Naive B cell (primary cell): ENCODE measurements at regions not wholly inside any gene's neighbourhood (a gene's known extent, or its start where the extent isn't known, plus 50 kb on each side); places are given as distances from the start of the nearest gene placed in this dataset.

Experiments
- ATAC-seq, 2 donors: fragments of 150-1000 bp; cut with Tn5 transposase; 2 replicates each; pipeline ENCODE4 v1.10.0; 2021; ENCODE audit warnings: low read depth in 2 of 2, mild to moderate bottlenecking in 2 of 2, moderate library complexity in 2 of 2
- DNase-seq: peaks from one replicate; pipeline ENCODE4 v3.0.0; 2022
- H3K27ac Mint-ChIP-seq, 6 donors: one replicate each; pipeline ENCODE4 v1.8.0; 2020 to 2022; ENCODE audit warnings: mild to moderate bottlenecking in 6 of 6, mixed read lengths in 6 of 6, moderate library complexity in 5 of 6, inconsistent platforms in 2 of 6
- H3K27me3 Mint-ChIP-seq, 3 donors: one replicate each; pipeline ENCODE4 v1.8.0; 2021 to 2022; ENCODE audit warnings: mixed read lengths in 3 of 3, mild to moderate bottlenecking in 1 of 3
- H3K36me3 Mint-ChIP-seq, 2 donors: one replicate each; pipeline ENCODE4 v1.8.0; 2020 to 2022; ENCODE audit warnings: mixed read lengths in 2 of 2, inconsistent platforms in 1 of 2, mild to moderate bottlenecking in 1 of 2
- H3K4me1 Mint-ChIP-seq, 3 donors: one replicate each; pipeline ENCODE4 v1.8.0; 2020 to 2022; ENCODE audit warnings: mixed read lengths in 3 of 3, inconsistent platforms in 1 of 3, mild to moderate bottlenecking in 1 of 3, moderate library complexity in 1 of 3
- H3K4me3 Mint-ChIP-seq, 8 donors: one replicate each; pipeline ENCODE4 v1.8.0; 2020 to 2022; ENCODE audit warnings: mild to moderate bottlenecking in 8 of 8, mixed read lengths in 8 of 8, moderate library complexity in 8 of 8, inconsistent platforms in 2 of 8
- H3K9me3 Mint-ChIP-seq, 7 donors: one replicate each; pipeline ENCODE4 v1.8.0; 2020 to 2022; ENCODE audit warnings: mixed read lengths in 7 of 7, mild to moderate bottlenecking in 5 of 7, inconsistent platforms in 2 of 7, moderate library complexity in 1 of 7

DNA sequence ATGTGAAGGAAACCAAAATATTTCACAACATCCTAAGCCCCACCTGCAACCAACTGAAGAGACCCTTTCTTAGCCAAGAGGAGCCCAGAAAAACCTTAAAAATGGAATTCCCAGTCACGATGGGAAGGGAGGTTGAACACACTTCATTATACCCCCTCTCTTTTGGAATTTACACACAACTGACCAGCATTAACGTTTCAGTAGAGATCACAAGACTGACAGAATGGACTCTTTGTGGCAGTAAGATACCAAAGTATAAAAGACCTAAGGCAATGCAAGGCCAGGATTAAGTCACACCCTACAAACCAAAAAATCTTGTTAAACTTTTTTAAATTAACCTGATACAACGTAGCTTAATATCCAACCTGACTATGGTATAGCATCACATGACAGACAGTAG, 190.9 kb downstream of the OTOR start:
- no peaks in the 10 kb centered on the region for H3K4me1 Mint-ChIP-seq

DNA sequence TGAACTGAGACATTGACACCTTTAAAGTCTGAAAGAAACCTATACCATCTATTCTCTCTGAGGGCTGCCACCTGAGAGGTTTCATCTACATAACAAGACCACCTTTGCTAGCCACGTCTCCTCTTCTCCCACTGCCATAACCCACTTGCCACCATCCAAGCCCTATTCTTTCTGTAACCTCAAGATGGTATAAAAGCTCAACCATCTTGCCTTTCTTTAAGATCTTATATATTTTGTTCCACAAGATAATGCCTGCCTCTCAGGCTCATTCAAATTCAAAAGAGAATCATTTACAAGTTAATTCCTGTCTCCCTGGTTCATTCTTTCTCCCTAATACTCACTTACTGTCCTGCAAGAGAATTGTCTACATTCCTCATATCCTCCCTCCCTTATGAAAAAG, 192.5 kb downstream of the OTOR start:
- peaks cover 0 to 5% (median 3%) of the 10 kb centered on the region in 3 donors for H3K27me3 Mint-ChIP-seq
- H3K4me3 Mint-ChIP-seq: no peak overlapping the region
- H3K36me3 Mint-ChIP-seq: no peaks in the 10 kb centered on the region
- DNase-seq (no peak), ATAC-seq (no peak)
- no peak overlapping the region for H3K27ac Mint-ChIP-seq
- H3K9me3 Mint-ChIP-seq: peaks cover 0 to 9% (median 5%) of the 10 kb centered on the region in 7 donors
- H3K4me1 Mint-ChIP-seq: no peaks in the 10 kb centered on the region

More for the DNA sequence above, 190.9 kb downstream of the OTOR start:
- H3K27me3 Mint-ChIP-seq: no peaks in the 10 kb centered on the region
- peaks cover 0 to 10% (median 5%) of the 10 kb centered on the region in 7 donors for H3K9me3 Mint-ChIP-seq
- H3K36me3 Mint-ChIP-seq: no peaks in the 10 kb centered on the region
- DNase-seq (no peak), ATAC-seq (no peak)
- H3K4me3 Mint-ChIP-seq: no peak overlapping the region
- H3K27ac Mint-ChIP-seq: no peak overlapping the region

DNA sequence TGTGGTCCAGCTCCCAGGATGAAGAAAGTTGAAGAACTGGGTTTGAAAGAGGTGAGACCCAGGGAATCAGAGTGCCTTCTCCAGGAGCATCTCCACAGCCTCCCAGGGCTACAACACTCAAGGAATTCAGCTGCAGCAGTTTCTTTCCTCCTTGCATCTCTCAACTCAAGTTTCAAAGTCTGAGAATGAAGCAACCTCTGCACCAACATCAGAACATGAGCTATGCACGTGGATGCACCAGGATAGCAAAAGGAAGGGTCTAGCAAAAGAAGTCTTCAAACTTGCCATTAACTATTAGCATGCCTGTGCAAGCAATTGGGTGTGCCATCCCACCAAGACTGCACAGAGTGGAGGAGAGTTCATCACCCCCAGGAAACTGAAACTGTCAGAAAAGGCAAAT, 193.9 kb downstream of the OTOR start:
- no peak overlapping the region for H3K4me3 Mint-ChIP-seq
- H3K27me3 Mint-ChIP-seq: peaks cover 0 to 5% (median 3%) of the 10 kb centered on the region in 3 donors
- no peak overlapping the region for H3K27ac Mint-ChIP-seq
- H3K4me1 Mint-ChIP-seq: no peaks in the 10 kb centered on the region
- H3K36me3 Mint-ChIP-seq: no peaks in the 10 kb centered on the region
- ATAC-seq (no peak), DNase-seq (no peak)
- H3K9me3 Mint-ChIP-seq: peaks cover 0 to 8% (median 4%) of the 10 kb centered on the region in 7 donors

DNA sequence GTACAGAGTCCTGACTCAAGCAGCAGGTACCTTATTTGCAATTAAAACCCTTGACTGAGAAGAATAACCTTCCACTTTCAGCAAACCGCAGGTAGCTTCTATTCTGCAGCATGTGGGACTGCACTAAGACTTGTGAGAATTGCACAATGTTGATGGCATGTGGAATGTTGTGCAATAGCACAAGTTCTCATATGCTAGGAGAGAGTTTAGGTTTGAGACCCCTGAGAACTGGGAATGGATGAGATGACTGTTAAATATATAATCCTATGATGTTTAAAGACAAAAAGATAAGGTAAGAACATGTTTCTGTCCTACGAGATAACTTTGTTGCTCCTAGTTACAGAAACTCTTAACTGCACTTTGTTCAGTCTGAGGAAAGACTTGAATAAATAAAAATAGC, 194.6 kb downstream of the OTOR start:
- H3K27me3 Mint-ChIP-seq: peaks cover 0 to 5% (median 3%) of the 10 kb centered on the region in 3 donors

GRCh38 chr20:16944745-16945144, 196.6 kb downstream of the OTOR start:
- ATAC-seq (no peak), DNase-seq (no peak)
- Mint-ChIP-seq H3K27ac (peak overlapping the region in 1 of 6 donors; percentile 61), H3K9me3 (peaks cover 2 to 12% (median 9%) of the 10 kb centered on the region in 7 donors), H3K27me3 (peaks cover 0 to 5% (median 3%) of the 10 kb centered on the region in 3 donors), H3K4me3 (no peak overlapping the region), H3K36me3 (no peaks in the 10 kb centered on the region), H3K4me1 (no peaks in the 10 kb centered on the region)

More for the DNA sequence above, 194.6 kb downstream of the OTOR start:
- no peak overlapping the region for H3K27ac Mint-ChIP-seq
- no peaks in the 10 kb centered on the region for H3K4me1 Mint-ChIP-seq
- peak overlapping the region in 1 of 8 donors; percentile 30 for H3K4me3 Mint-ChIP-seq
- peaks cover 0 to 8% (median 4%) of the 10 kb centered on the region in 7 donors for H3K9me3 Mint-ChIP-seq
- ATAC-seq: no peak
- DNase-seq: no peak
- H3K36me3 Mint-ChIP-seq: no peaks in the 10 kb centered on the region

- H3K4me1 Mint-ChIP-seq: no peaks in the 10 kb centered on the region
- no peak overlapping the region for H3K27ac Mint-ChIP-seq
- DNase-seq (no peak), ATAC-seq (no peak)
- peaks cover 0 to 4% of the 10 kb centered on the region in 2 donors for H3K36me3 Mint-ChIP-seq
- no peak overlapping the region for H3K4me3 Mint-ChIP-seq
- peaks cover 0 to 5% (median 4%) of the 10 kb centered on the region in 3 donors for H3K27me3 Mint-ChIP-seq
- peaks cover 2 to 16% (median 13%) of the 10 kb centered on the region in 7 donors for H3K9me3 Mint-ChIP-seq
Measured at GRCh38 chr20:16945619-16946018, 197.5 kb downstream of the OTOR start.

DNA sequence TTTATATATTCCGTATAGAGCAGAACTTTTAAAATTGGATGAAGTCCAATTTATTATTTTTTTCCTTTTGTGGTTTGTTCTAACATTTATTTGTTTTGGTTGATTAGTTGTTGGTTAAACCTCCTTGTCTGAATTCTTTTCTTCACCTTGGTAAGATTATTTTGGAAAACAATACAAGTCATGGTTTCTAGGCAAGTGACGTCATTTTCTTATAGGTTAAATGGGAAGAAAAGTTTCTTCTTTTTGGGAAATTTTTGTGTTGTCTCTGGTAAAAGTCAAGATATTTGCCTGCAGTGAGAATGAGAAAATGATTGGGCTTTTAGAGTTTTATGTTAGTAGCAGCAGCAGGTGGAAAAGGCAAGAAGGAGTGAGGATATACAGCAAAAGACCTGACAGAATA, 197.9 kb downstream of the OTOR start:
- H3K4me3 Mint-ChIP-seq: no peak overlapping the region
- ATAC-seq: no peak
- H3K27me3 Mint-ChIP-seq: peaks cover 0 to 8% (median 5%) of the 10 kb centered on the region in 3 donors

DNA sequence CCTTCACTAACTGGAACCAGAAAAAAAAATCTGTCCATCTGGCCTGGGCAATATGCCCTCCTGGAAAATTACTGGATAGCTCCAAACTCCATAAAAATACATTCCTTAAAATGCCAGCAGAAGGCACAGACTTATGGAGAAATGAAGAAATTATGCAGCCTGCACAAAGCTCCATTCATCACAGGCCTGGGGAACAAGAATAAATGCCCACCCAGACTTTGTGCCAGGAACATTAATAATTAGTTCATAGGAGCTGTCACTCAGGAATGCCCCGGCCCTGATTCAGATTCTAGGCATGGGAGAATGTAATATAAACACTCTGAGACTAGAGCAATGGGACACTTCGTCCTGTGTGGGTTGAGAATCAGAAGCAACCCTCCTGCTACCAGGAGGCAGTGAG, 199.3 kb downstream of the OTOR start:
- ATAC-seq: no peak
- no peak overlapping the region for H3K4me3 Mint-ChIP-seq
- peaks cover 0 to 8% (median 5%) of the 10 kb centered on the region in 3 donors for H3K27me3 Mint-ChIP-seq
- no peak overlapping the region for H3K27ac Mint-ChIP-seq
- H3K4me1 Mint-ChIP-seq: no peaks in the 10 kb centered on the region
- H3K36me3 Mint-ChIP-seq: peaks cover 0 to 4% of the 10 kb centered on the region in 2 donors
- peaks cover 2 to 19% (median 11%) of the 10 kb centered on the region in 7 donors for H3K9me3 Mint-ChIP-seq
- no peak for DNase-seq

More for the DNA sequence above, 197.9 kb downstream of the OTOR start:
- no peak for DNase-seq
- peaks cover 2 to 19% (median 11%) of the 10 kb centered on the region in 7 donors for H3K9me3 Mint-ChIP-seq
- H3K36me3 Mint-ChIP-seq: peaks cover 0 to 4% of the 10 kb centered on the region in 2 donors
- H3K4me1 Mint-ChIP-seq: no peaks in the 10 kb centered on the region
- no peak overlapping the region for H3K27ac Mint-ChIP-seq

- ATAC-seq (no peak), DNase-seq (no peak)
- Mint-ChIP-seq H3K36me3 (peaks cover 0 to 4% of the 10 kb centered on the region in 2 donors), H3K27ac (no peak overlapping the region), H3K4me3 (no peak overlapping the region), H3K4me1 (no peaks in the 10 kb centered on the region), H3K9me3 (peaks cover 0 to 23% (median 9%) of the 10 kb centered on the region in 7 donors), H3K27me3 (peaks cover 0 to 4% (median 0%) of the 10 kb centered on the region in 3 donors)
Measured at GRCh38 chr20:16951876-16952275, 203.7 kb downstream of the OTOR start.

GRCh38 chr20:16952965-16953364, 204.8 kb downstream of the OTOR start:
- Mint-ChIP-seq H3K9me3 (peaks cover 0 to 23% (median 7%) of the 10 kb centered on the region in 7 donors), H3K27me3 (peaks cover 0 to 4% (median 0%) of the 10 kb centered on the region in 3 donors), H3K4me1 (no peaks in the 10 kb centered on the region), H3K36me3 (peaks cover 0 to 4% of the 10 kb centered on the region in 2 donors), H3K4me3 (no peak overlapping the region), H3K27ac (no peak overlapping the region)
- ATAC-seq: no peak
- no peak for DNase-seq

- Mint-ChIP-seq H3K4me1 (no peaks in the 10 kb centered on the region), H3K36me3 (peaks cover 0 to 4% of the 10 kb centered on the region in 2 donors), H3K9me3 (peaks cover 0 to 23% (median 5%) of the 10 kb centered on the region in 7 donors), H3K27ac (no peak overlapping the region), H3K4me3 (no peak overlapping the region), H3K27me3 (peaks cover 0 to 4% (median 0%) of the 10 kb centered on the region in 3 donors)
- DNase-seq (no peak), ATAC-seq (no peak)
Measured at GRCh38 chr20:16953858-16954257, 205.7 kb downstream of the OTOR start.

DNA sequence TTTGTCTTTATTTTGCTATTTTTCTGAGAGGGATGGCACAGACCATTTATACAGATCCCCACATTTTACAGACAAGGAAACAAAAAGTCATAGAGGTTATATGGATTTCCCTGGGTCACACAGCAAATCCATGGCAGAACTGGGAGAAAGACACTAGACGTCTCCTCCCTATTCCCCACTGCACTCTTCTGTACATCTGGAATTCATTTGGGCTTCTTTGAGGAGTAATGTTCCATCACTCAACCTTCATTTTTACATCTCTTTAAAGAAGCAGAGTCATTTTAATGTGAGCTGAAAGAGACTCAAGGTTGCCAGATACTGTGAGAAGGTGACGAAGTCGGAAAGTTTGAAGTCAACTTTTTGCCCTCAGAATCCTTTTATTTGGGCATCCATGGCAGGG, 207.3 kb downstream of the OTOR start:
- Mint-ChIP-seq H3K27ac (no peak overlapping the region), H3K27me3 (peaks cover 0 to 4% (median 0%) of the 10 kb centered on the region in 3 donors), H3K9me3 (peaks cover 0 to 23% (median 5%) of the 10 kb centered on the region in 7 donors), H3K4me3 (no peak overlapping the region), H3K4me1 (no peaks in the 10 kb centered on the region), H3K36me3 (peaks cover 0 to 1% of the 10 kb centered on the region in 2 donors)
- DNase-seq (no peak), ATAC-seq (no peak)

- Mint-ChIP-seq H3K27me3 (no peaks in the 10 kb centered on the region), H3K27ac (no peak overlapping the region), H3K9me3 (peaks cover 0 to 18% (median 4%) of the 10 kb centered on the region in 7 donors), H3K4me3 (no peak overlapping the region), H3K36me3 (no peaks in the 10 kb centered on the region), H3K4me1 (no peaks in the 10 kb centered on the region)
- ATAC-seq (no peak), DNase-seq (no peak)
Measured at GRCh38 chr20:16955971-16956370, 207.8 kb downstream of the OTOR start.

DNA sequence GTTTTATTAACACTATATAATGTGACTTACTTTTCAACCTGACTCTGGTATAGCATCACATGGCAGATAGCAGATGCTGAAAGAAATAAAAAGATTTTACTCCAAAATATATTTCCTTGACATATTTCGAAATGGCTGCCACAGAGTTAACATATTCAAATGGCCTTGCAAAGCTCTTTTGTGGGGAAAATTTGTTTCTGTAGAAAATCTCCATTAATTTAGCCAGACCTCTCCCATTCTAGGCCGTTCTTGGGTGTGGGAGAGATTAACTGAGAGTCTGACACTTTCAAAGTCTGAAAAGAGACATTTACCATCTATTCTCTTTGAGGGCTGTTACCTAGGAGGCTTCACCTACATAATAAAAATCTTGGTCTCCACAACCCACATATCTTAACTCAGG, 217.2 kb downstream of the OTOR start:
- Mint-ChIP-seq H3K4me1 (no peaks in the 10 kb centered on the region), H3K27ac (no peak overlapping the region), H3K9me3 (peaks cover 2 to 13% (median 7%) of the 10 kb centered on the region in 7 donors), H3K27me3 (peaks cover 0 to 4% (median 0%) of the 10 kb centered on the region in 3 donors), H3K4me3 (no peak overlapping the region), H3K36me3 (no peaks in the 10 kb centered on the region)
- no peak for ATAC-seq
- no peak for DNase-seq
